Esophagus muscularis mucosa (tissue), 4 donors: ENCODE measurements at regions not wholly inside any gene's neighbourhood (a gene's known extent, or its start where the extent isn't known, plus 50 kb on each side); places are given as distances from the start of the nearest gene placed in this dataset.

Experiments used
- CTCF ChIP-seq, 3 experiments: fragments of 200-600 bp in 2 of 3; fragments of 450-650 bp in 1 of 3; sonication (generic) in 2 of 3; IDR thresholded peaks; one replicate each; pipeline ENCODE4 v1.5.1; 2017 to 2019; ENCODE audit warnings: antibody characterized with exemption in 3 of 3, mild to moderate bottlenecking in 2 of 3, moderate library complexity in 1 of 3
- EP300 ChIP-seq: sonication (generic); formaldehyde crosslinking; IDR thresholded peaks from one replicate; pipeline ENCODE4 v1.6.1; 2017; ENCODE audit warnings: antibody characterized with exemption
- POLR2A ChIP-seq: fragments of 450-650 bp; IDR thresholded peaks from one replicate; pipeline ENCODE4 v1.6.1; 2017; ENCODE audit warnings: antibody characterized with exemption, moderate library complexity, mild to moderate bottlenecking, low read depth
- POLR2AphosphoS5 ChIP-seq, 2 donors: sonication (generic); formaldehyde crosslinking; IDR thresholded peaks; one replicate each; pipeline ENCODE4 v1.6.1; 2017; ENCODE audit warnings: antibody characterized with exemption in 2 of 2

GRCh38 chr12:90366286-90366685 lies 588.7 kb downstream of the CCER1 start:
- TF ChIP-seq POLR2A (no peak), CTCF (IDR thresholded peaks at IDR 0.05) (no peak), EP300 (no peak), POLR2AphosphoS5 (IDR thresholded peaks at IDR 0.05) (no peak)
